NCI-H748 (cell line): ENCODE measurements at regions not wholly inside any gene's neighbourhood (a gene's known extent, or its start where the extent isn't known, plus 50 kb on each side); places are given as distances from the start of the nearest gene placed in this dataset.

ENCODE experiments used
- DNase-seq: peaks from one replicate; lab custom pipeline; 2025; ENCODE audit not compliant: unreplicated experiment; lab: John Stamatoyannopoulos, UW

DNA sequence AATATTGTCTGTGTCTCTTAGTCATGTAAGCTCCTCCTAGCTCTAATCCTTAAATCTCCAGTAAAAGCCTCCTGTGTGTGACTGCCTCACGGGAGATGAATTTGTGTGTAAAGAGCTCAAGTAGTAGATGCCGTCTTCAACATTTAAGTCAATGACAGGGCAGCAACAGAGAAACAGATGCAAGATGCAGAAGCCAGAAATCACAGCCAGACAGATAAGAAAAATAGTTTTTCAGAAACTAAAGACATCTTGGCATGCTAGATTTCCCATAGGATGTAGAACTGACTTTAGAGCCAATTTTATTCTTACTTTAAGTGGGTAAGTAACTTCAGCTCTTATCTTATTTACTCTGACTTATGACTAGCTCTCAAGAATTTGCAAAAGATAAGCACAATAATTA is 652.8 kb downstream of the KCNA4 start:
- no peak for DNase-seq

DNA sequence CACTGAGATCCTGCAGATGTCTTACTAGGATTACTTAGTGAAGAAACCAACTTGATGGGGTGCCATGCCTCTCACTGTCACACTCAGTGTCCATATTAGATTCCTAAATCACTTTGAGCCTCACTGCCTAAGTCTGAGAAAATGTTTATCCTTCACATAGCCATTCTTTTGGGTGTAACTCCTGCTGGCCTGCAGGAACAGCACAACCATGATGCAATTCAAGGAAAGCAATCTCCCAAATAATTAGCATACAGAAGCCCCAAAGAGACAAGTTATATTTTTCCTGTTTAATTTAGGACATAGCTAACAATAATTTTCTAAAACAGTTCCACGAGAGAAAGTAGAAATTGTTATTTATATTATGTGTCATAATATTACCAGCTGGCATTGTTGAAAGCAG is 655.5 kb downstream of the KCNA4 start:
- DNase-seq = no peak

DNA sequence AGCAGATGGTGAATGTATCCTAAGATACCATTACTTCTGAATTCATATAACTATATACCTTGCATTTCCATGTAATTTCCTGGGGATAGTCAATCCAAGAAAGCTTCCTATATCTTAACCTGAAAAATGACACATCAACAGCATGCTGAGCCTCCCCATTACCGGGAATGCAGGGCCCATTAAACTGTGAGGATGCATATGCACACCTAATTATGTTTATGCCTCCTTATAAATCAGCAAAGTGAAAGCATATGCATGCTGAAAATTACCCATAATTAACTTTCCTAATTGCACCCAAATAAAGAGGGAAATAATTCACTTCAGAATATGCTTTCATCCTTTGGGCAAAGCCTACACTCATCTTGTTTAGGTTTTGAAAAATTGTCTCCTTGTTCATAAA is 663.0 kb downstream of the KCNA4 start:
- no peak for DNase-seq

DNA sequence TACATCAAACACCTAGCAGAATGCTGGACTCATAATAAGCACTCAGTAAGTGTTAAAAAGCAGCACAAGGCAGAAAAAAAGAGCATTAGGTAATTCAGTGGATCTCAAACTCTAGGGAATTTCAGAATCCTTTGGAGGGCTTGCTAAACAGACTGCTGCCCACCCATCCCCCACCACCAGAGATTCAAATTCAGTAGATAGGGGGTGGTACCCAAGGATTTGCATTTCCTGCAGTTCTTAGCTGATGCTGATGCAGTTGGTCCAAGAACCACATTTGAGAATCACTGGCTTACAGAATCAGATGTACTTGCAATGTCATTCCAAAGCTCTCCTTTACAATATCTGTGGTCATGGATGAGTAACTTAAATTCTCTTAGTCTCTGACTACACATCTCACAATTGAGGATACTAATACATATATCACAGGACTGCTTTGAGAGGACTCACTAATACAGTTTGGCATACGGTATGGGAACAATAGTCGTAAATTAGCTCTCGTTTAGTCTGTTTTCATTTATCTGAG is 664.5 kb downstream of the KCNA4 start:
- no peak for DNase-seq

DNA sequence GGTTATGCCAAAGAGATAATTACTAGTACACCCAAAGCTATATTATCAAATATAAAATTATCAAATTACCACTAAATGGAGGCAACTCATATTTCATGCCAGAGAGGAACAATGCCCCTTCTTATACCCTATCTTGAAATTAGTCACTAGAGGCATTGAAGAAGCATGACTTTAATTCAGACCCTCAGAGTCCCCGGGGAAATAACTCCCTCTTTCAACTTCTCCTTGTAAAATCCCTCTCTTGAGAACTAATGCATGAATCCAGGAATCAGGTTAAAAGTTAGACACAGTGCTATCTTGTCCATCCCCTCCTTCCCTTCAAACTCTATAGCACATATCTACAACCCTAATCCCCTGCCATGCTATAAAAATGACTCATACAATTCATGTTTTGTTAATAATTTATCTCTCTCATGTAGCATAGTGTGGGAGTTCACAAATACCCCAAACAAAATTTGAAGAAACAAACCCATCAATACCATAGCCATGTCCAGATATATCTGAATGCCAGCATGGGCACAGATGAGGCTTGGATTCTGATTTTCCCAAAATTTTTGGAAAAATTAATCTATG is 665.4 kb downstream of the KCNA4 start:
- DNase-seq = no peak

DNA sequence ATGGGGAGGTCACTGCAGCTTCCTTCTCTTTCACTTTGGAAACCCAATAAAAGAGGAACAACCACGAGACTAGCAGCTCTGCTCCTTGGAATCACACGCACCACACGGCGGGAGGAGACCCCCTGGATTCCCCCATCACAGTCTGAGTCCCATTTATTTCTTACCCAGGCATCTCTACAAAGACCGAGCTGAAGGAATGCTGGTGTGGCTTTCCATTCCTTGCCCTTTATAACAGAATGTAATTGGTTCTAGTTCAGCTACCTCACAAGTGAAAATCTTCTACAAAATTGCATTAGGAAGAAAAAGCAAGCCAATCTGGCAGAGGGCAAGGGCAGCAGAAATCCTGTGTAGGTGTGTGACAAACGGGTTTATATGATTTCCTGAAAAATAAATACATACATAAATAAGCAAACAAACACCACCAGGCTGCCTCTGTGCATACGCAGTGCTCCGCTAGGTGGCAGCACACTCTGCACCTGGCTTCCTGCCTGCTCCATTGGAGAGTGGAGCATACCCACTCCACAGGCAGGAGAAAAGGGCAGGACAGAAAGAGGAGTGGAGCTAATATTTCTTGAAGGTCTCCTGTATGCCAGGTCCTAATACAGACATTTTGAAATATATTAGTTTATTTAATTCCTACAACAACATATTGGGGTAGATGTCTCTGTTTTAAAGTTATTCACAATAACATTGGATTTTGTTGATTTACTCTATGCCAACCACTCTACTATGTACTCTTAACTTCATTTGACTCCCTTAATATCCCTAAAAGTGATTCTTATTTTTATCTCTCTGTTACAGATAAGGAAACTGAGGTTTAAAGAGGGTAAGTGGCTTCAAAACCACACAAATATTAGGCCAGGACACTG is 673.1 kb downstream of the KCNA4 start:
- DNase-seq = peak; percentile 52

DNA sequence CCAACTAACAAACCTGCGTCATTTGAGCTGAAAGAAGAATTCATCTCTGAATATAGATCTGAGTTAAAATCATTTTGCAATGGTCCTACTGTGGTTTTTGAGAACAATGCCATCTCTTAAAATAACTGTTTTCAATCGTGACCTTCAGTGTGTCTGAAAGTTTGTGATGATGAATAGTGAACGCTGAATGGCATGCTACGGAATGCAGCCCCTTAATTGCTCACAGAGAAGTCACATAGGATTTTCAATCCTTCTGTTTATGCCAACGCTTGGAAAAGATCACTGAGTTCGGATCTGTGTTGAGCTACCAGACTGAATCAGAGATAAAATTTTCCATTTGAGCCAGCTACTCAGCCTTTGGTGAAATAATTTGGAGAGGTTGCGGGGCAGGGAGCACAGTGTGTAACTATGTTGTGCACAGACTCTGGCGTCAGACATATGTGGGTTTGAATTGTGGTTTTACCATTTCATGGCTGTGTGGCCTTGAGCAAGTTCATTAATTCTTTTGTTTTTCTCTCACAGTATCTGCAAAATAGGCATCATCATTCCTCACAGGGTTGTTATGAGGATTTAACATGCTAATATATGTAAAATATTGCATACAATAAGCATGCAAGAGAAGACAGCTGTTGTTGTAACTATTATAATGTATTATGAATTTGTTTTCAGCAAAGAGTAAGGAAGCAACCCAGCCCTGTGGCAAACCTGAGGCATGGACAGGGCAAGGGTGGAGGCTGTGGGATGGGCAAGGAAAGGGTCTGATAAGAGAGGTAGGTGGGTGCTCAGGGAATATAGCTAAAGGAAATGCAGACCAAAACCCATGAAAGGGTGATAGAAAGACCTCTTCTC is 679.9 kb downstream of the KCNA4 start:
- no peak for DNase-seq

DNA sequence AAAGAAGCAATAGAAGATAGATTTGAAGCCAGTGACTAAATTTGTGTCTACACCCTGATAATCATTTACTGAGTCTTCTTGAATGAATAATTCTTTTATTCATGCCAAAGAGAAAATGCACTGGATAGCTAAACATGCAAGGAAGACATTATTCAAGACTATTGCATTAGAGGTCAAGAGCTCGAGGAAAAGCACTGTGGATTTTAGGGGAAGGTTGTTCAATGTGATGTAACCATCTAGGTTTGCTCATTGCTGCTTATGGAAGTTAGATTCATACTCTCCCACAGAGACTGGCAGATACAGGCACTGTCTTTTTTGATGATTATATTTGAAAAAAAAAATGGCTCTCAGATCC is 682.1 kb downstream of the KCNA4 start:
- no peak for DNase-seq

DNA sequence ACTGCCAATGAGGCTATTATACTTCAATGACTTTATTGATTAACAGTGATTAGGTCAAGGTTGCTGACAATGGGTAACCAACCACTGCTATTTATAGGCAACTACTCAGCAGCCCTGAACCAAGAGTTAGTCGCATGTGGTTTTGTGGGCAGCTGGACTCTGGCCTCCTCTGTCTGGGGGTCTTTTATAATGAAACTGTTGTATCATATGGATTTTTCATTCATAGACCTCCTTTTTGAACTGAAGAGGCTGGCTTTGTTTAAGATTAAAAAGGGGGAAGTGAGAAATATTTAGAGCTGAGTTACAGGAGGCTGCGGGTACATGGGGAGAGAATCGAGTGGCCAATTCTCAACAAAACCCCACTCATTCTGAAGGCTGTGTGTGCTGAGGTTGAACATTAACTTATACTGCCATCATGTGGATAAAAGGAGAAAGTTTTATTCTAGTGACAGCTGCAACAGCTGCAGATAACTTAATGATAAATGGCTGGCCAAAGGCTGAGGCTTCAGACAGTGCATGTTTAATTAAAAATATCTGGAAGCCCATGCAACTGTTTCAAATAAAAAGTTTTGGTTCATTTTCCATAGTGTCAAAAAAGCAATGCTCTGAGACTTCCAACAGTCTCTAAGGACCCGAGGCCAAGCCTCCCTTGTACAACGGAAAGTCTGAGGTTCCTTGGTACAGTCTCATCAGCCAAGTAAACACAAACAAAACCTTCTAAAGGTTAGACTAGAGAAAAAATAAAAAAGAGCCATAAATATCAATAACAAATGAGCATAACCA is 682.6 kb downstream of the KCNA4 start:
- DNase-seq = peak; percentile 64

DNA sequence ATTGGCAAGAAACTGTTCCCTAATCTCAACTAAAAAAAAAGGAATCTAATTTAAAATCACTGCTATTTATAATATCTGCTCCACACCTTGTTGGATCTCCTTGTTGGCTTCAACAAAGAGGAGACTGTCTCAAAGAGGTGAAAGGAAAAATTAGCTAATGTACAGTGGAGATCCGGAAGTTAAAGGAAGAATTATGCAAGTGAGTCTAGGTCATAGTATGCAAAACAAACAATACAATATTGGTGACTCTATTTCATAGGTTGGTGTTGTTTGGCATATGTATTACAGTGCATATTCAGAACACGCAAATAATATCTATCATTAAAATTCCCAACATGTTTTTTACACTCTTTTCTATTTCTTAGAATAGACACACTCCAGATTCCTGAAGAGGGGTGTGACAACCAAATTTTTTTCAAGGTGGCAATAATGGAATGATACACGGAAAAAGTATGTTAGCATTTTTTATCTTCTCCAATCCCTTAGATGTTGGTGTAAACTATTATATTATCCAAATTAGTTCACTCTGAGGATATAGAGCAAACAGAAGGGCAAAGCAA is 685.3 kb downstream of the KCNA4 start:
- no peak for DNase-seq

DNA sequence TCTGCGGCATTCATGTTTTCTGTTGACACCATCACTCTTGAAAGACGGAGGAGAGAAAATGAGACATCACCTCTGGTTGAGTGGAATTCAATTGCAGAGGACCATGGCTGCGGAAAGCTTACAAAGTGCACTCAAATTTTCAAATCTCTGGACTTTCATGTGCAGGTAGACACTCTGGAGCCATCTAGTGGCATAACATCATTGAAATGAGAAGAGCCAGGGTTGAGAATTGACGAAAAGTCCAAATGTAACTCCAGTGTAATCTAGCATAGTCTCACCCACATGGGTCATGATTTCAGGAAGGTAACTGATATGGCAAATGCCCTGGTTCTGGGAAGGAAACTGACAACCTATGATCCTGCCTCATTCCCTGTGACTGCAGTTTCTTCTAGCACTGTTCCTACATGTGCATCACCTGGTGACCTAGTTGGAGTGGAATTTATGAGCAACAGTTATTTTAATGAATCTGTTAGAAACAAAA is 687.8 kb downstream of the KCNA4 start:
- DNase-seq = peak; percentile 76

DNA sequence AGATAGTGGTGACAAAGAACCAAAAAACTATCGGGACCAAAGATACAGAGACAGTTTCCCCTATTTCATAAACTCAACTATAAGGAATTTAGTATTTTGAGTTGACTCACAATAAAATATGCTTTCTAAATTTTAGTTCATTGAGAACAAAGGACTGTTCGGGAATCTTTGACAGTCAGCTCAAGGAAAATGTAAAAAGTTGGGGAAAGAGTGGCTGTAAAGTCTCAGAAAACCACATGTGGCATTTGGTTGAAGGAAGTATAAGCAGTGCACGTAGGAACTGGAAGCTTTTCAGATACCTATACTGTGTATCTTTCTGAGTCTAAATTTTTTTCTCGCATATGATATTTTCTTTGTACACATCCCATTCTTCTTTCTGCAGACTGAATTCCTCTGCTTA is 688.9 kb downstream of the KCNA4 start:
- DNase-seq = no peak

DNA sequence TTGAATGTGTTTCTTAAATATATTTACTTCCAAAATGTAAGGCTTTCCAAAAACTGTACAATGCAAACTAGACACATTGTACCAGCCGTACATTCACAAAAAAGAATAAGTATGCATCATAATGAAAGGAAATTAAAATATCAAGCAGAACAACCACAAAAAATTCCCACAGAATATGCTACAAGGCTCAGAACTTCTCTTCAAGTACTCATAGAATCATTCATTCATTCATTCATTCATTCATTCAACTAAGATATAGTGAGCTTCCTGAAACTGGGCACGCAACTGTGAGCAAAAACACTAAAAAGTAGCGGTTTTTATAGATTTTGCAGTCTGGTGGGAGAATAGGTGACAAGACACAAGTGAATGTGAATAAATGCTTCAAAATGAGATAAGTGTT is 690.1 kb downstream of the KCNA4 start:
- no peak for DNase-seq

DNA sequence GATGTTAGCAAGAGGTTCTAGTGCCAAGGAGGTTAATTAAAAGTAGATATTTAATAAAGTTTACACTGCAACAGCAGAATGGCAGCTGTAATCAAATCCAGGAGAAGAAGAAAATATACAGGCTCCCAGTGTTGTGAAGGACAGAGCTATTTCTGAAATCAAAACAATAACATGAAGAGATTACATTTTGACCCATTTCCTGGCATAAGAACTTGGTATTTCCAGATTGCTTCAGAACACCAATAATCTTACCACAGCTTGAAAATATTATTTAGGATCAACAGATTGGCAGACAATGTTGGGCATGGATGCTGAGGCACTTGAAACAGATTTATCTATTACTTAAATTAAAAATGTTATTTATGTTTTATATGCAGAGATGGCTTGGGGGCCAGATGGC is 692.5 kb downstream of the KCNA4 start:
- no peak for DNase-seq

DNA sequence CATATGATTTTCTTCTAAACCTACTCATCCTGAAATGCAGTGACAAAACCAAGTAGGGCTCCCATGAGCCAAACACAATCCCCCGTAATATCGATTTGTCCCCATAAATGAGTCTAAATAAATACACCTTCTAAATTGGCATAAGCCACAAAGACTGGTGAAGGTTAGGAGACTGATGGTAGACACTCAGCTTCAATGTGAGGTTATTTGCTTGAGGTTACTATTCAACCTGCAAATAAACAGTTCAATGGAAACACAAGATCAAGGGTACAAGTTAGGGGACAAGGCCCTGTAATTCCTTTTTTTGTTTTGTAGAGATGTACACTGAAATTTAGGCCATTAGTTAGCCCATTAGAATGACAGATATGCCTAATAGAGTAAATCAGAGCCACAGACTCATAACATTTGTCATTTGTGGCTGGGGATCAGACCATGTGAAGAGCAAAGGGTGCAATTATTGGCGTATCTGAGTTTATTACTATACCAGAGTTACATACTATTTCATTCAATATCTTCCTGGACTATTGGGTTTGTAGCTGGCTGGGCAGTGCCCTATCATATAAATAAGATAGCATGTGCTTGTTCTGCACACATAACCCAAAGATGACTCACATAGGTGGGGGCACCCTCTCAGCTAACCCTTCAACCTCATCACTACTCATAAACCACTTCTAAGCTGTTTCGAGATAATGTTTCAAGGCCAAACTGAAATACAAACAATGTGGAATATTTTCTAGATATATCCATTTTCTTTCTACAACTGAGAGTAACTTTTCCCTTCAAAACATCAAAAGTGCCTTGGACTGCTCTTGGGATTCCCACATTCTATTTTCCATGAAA is 695.3 kb downstream of the KCNA4 start:
- DNase-seq = no peak

DNA sequence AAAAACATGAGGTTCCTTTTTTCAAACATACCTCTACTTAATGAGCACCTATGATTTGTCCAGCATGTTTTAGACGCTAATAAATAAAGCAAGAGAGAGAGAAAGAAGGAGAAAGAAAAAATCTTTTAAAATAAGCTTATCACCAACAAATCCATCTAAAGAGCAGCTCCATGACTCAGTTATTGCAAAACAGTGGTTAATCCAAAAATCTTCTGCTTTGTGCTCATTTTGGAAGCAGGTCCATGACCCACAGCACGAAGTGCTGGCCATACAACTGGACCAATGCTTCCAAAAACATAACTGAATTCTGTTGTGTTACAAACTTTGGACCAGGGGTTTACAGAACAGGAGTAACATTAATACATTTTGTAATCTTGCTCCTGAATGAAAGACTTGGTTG is 696.6 kb downstream of the KCNA4 start:
- DNase-seq = no peak

DNA sequence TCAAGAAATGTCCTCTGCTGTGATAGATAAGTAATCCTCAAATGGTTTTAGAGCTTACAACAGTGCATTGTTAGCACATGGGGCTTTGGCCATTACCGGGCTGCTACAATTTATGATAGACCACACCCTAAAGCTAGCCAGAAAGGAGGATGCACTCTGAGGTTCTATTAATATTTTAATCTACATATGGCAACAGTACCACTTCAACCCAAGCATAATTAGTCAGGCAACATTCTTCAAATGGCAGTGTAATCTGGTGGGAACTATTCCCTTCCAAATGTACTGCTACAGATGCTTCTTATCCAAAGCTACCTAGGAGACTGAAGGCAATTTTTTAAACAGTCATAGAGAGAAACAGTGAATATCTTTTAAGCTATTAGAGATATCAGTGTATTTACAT is 697.6 kb downstream of the KCNA4 start:
- peak; percentile 4 for DNase-seq

DNA sequence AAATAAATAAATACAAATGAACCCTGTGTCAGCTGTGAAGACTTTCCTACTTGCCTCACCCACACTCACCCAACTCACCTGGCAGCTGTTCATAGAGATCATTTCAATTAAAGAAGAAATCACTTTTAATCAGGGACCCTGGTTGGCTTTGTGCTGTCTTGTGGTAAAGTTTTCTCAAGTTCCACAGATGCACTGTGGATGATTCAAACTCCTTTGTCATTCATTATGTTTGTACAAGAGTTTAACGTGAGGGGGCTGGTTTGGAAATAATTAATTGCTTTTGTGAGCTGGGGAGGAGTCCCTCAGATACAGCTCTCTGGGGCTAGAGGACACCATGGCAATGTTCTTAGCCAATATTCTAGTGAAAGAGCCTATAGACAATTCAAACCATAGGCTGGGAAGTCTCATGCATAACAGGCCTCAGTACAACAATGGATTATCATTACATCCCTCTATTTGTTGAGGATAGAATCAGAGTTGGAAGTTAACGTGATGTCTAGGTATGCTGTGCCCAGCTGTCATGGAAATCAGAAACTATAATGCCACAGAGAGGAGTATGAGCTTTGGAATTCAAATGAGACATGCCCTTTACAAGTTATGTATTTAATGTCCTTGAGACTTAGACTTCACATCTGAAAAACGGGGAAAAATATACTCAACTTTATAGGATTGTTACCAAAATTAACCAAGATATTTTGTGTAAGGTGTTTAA is 698.5 kb downstream of the KCNA4 start:
- no peak for DNase-seq

DNA sequence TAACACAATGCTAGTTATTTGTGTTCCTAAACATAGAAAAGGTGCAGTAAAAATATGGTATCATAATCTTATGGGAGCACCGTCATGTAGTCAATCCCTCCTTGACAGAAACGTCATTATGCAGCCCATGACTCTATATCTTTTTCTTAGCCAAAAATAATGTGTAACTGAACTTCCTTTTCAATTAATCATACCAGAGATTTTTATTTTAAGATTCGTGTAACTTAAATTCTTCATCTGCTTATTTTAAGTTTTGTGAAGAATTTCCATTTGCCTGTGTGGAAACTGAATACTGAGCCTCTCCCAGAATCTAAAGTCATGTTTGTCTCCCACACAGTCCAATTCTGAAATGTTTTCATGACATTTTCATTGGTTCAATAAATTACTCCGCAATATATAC is 699.1 kb downstream of the KCNA4 start:
- DNase-seq = no peak
